Smooth muscle cell (in vitro differentiated cells): ENCODE measurements at regions not wholly inside any gene's neighbourhood (a gene's known extent, or its start where the extent isn't known, plus 50 kb on each side); places are given as distances from the start of the nearest gene placed in this dataset.
"Not testable (repeated sequence)": the region's sequence is repeated elsewhere in the genome, so short reads cannot be mapped to it uniquely, and the experiment has no call there.

ENCODE experiments used
- DNase-seq: peaks from one replicate; lab custom pipeline; 2025; ENCODE audit not compliant: unreplicated experiment; lab: John Stamatoyannopoulos, UW
- H2AFZ ChIP-seq: fragments of 200-600 bp; sonication (generic); 2 replicates; pipeline ENCODE4 v1.6.0; 2016; ENCODE audit warnings: antibody characterized with exemption, low read depth, mild to moderate bottlenecking
- H3F3A ChIP-seq: fragments of 200-600 bp; sonication (generic); 2 replicates; pipeline ENCODE4 v1.6.0; 2017; ENCODE audit warnings: antibody characterized with exemption, low read depth
- H3K27ac ChIP-seq: fragments of 200-600 bp; sonication (generic); 2 replicates; pipeline ENCODE4 v1.5.1; 2016; ENCODE audit warnings: low read depth, mild to moderate bottlenecking
- H3K27me3 ChIP-seq: fragments of 200-600 bp; sonication (generic); 2 replicates; pipeline ENCODE4 v1.6.1; 2016; ENCODE audit warnings: low read depth, mild to moderate bottlenecking
- H3K36me3 ChIP-seq: fragments of 200-600 bp; sonication (generic); 2 replicates; pipeline ENCODE4 v1.5.1; 2016; ENCODE audit warnings: low read depth
- H3K4me1 ChIP-seq: fragments of 200-600 bp; sonication (generic); 2 replicates; pipeline ENCODE4 v1.5.1; 2016; ENCODE audit warnings: low read depth
- H3K4me2 ChIP-seq: fragments of 200-600 bp; sonication (generic); 2 replicates; pipeline ENCODE4 v1.6.0; 2016; ENCODE audit warnings: mild to moderate bottlenecking
- H3K4me3 ChIP-seq: fragments of 200-600 bp; sonication (generic); 2 replicates; pipeline ENCODE4 v1.5.1; 2016; ENCODE audit warnings: mild to moderate bottlenecking
- H3K79me2 ChIP-seq: fragments of 200-600 bp; sonication (generic); 2 replicates; pipeline ENCODE4 v1.6.0; 2016; ENCODE audit warnings: low read depth, mild to moderate bottlenecking
- H3K9ac ChIP-seq: fragments of 200-600 bp; sonication (generic); 2 replicates; pipeline ENCODE4 v1.6.0; 2016; ENCODE audit warnings: low read depth
- H3K9me3 ChIP-seq: fragments of 200-600 bp; sonication (generic); replicated peaks from 2 replicates; pipeline ENCODE4 v1.5.1; 2016; ENCODE audit warnings: low read depth
- H4K20me1 ChIP-seq: fragments of 200-600 bp; sonication (generic); 2 replicates; pipeline ENCODE4 v1.6.0; 2016; ENCODE audit warnings: low read depth
- CTCF ChIP-seq: fragments of 200-600 bp; sonication (generic); IDR thresholded peaks from 2 replicates; pipeline ENCODE4 v1.5.1; 2017; ENCODE audit warnings: borderline replicate concordance, mild to moderate bottlenecking, antibody characterized with exemption; ENCODE audit not compliant: insufficient read depth, poor library complexity, severe bottlenecking
- WGBS: methylation state at CpG from one replicate; pipeline ENCODE4 v1.1.7; 2016; ENCODE audit warnings: low lambda C conversion rate; 5-methylcytosine and 5-hydroxymethylcytosine counted together

- Histone ChIP-seq H3K79me2 (no peaks in the 10 kb centered on the region), H3F3A (no peaks in the 10 kb centered on the region), H3K27me3 (no peaks in the 10 kb centered on the region), H3K4me1 (no peaks in the 10 kb centered on the region), H3K9ac (no peak overlapping the region), H3K4me2 (no peak overlapping the region), H2AFZ (no peak overlapping the region), H4K20me1 (no peaks in the 10 kb centered on the region), H3K27ac (no peak overlapping the region), H3K36me3 (no peaks in the 10 kb centered on the region), H3K9me3 (no peaks in the 10 kb centered on the region), H3K4me3 (no peak overlapping the region)
- WGBS, result 89% methylated on average over 2 of the region's 2 CpGs
- TF ChIP-seq CTCF, result no peak
- no peak for DNase-seq
These were observed 82.0 kb upstream of the RGPD5 start for GRCh38 chr2:109712123-109712449.

GRCh38 chr2:109712746-109713145, 81.4 kb upstream of the RGPD5 start:
- no peak overlapping the region for H3K9ac ChIP-seq
- no peak overlapping the region for H3K27ac ChIP-seq
- no peaks in the 10 kb centered on the region for H4K20me1 ChIP-seq
- no peaks in the 10 kb centered on the region for H3F3A ChIP-seq
- H3K9me3 ChIP-seq, result no peaks in the 10 kb centered on the region
- no peak for TF ChIP-seq CTCF
- no peaks in the 10 kb centered on the region for H3K4me1 ChIP-seq
- no peaks in the 10 kb centered on the region for H3K79me2 ChIP-seq
- H3K4me3 ChIP-seq, result no peak overlapping the region
- WGBS, result over 99% methylated on average over 5 of the region's 5 CpGs
- no peak overlapping the region for H3K4me2 ChIP-seq
- no peaks in the 10 kb centered on the region for H3K36me3 ChIP-seq
- no peak overlapping the region for H2AFZ ChIP-seq
- DNase-seq, result no peak
- H3K27me3 ChIP-seq, result no peaks in the 10 kb centered on the region

GRCh38 chr2:109715313-109715805, 78.7 kb upstream of the RGPD5 start:
- Histone ChIP-seq H4K20me1 (no peaks in the 10 kb centered on the region), H3K27me3 (no peaks in the 10 kb centered on the region), H3K4me1 (no peaks in the 10 kb centered on the region), H2AFZ (no peak overlapping the region), H3K36me3 (no peaks in the 10 kb centered on the region), H3K9ac (no peak overlapping the region), H3K79me2 (no peaks in the 10 kb centered on the region), H3K4me3 (no peak overlapping the region), H3K27ac (no peak overlapping the region), H3K4me2 (no peak overlapping the region), H3K9me3 (no peaks in the 10 kb centered on the region), H3F3A (no peaks in the 10 kb centered on the region)
- no peak for DNase-seq
- TF ChIP-seq CTCF, result peak; percentile 32
- 27% methylated on average over 1 of the region's 1 CpG for WGBS

- H3K27me3 ChIP-seq, H4K20me1 ChIP-seq, H3K4me1 ChIP-seq, H3K9me3 ChIP-seq, H3K4me3 ChIP-seq, H3F3A ChIP-seq, H3K36me3 ChIP-seq, H3K79me2 ChIP-seq, H3K9ac ChIP-seq, H3K4me2 ChIP-seq, H2AFZ ChIP-seq, H3K27ac ChIP-seq, DNase-seq: not testable (repeated sequence)
- WGBS, result 62% methylated on average over 4 of the region's 4 CpGs
These were observed 77.5 kb upstream of the RGPD5 start for GRCh38 chr2:109716596-109716995.
